ENCODE measurements at regions not wholly inside any gene's neighbourhood (a gene's known extent, or its start where the extent isn't known, plus 50 kb on each side); places are given as distances from the start of the nearest gene placed in this dataset.

- DNase-seq (ENCODE audit: low read depth, low spot score), result no peak
These were observed 346.5 kb downstream of the TNS1 start for GRCh38 chr2:217656316-217656715.

GRCh38 chr2:217655651-217656050 lies 347.1 kb downstream of the TNS1 start:
- DNase-seq (ENCODE audit: low read depth, low spot score), result no peak

- no peak for DNase-seq (ENCODE audit: low read depth, low spot score)
These were observed 348.6 kb downstream of the TNS1 start for GRCh38 chr2:217654168-217654567.

GRCh38 chr2:217652761-217653639 lies 349.8 kb downstream of the TNS1 start:
- DNase-seq (ENCODE audit: low read depth, low spot score), result no peak

GRCh38 chr2:217650716-217651360 lies 352.0 kb downstream of the TNS1 start:
- no peak for DNase-seq (ENCODE audit: low read depth, low spot score)

GRCh38 chr2:217650229-217650628 lies 352.6 kb downstream of the TNS1 start:
- no peak for DNase-seq (ENCODE audit: low read depth, low spot score)

GRCh38 chr2:217647925-217648324 lies 354.9 kb downstream of the TNS1 start:
- DNase-seq (ENCODE audit: low read depth, low spot score), result no peak

GRCh38 chr2:217647226-217647625 lies 355.6 kb downstream of the TNS1 start:
- no peak for DNase-seq (ENCODE audit: low read depth, low spot score)

- DNase-seq (ENCODE audit: low read depth, low spot score), result no peak
These were observed 356.9 kb downstream of the TNS1 start for GRCh38 chr2:217645896-217646295.

GRCh38 chr2:217643789-217644301 lies 358.9 kb downstream of the TNS1 start:
- DNase-seq (ENCODE audit: low read depth, low spot score), result no peak

GRCh38 chr2:217642944-217643343 lies 359.9 kb downstream of the TNS1 start:
- DNase-seq (ENCODE audit: low read depth, low spot score), result no peak

GRCh38 chr2:217641960-217642359 lies 360.8 kb downstream of the TNS1 start:
- DNase-seq (ENCODE audit: low read depth, low spot score), result no peak

GRCh38 chr2:217639481-217639880 lies 363.3 kb downstream of the TNS1 start:
- DNase-seq (ENCODE audit: low read depth, low spot score), result no peak

- DNase-seq (ENCODE audit: low read depth, low spot score), result no peak
These were observed 364.3 kb downstream of the TNS1 start for GRCh38 chr2:217638533-217638932.

GRCh38 chr2:217638031-217638430 lies 364.8 kb downstream of the TNS1 start:
- no peak for DNase-seq (ENCODE audit: low read depth, low spot score)

GRCh38 chr2:217636991-217637561 lies 365.7 kb downstream of the TNS1 start:
- no peak for DNase-seq (ENCODE audit: low read depth, low spot score)

- no peak for DNase-seq (ENCODE audit: low read depth, low spot score)
These were observed 366.2 kb downstream of the TNS1 start for GRCh38 chr2:217636578-217636977.

- DNase-seq (ENCODE audit: low read depth, low spot score), result no peak
These were observed 367.9 kb downstream of the TNS1 start for GRCh38 chr2:217634871-217635270.

- no peak for DNase-seq (ENCODE audit: low read depth, low spot score)
These were observed 370.8 kb downstream of the TNS1 start for GRCh38 chr2:217632043-217632442.

- DNase-seq (ENCODE audit: low read depth, low spot score), result no peak
These were observed 371.7 kb downstream of the TNS1 start for GRCh38 chr2:217631115-217631514.

- DNase-seq (ENCODE audit: low read depth, low spot score), result no peak
These were observed 373.4 kb downstream of the TNS1 start for GRCh38 chr2:217629347-217629746.

- no peak for DNase-seq (ENCODE audit: low read depth, low spot score)
These were observed 374.7 kb downstream of the TNS1 start for GRCh38 chr2:217628061-217628460.

- DNase-seq (ENCODE audit: low read depth, low spot score), result no peak
These were observed 375.9 kb downstream of the TNS1 start for GRCh38 chr2:217626926-217627325.
